Ureter (tissue), 1 donor: ENCODE measurements at regions not wholly inside any gene's neighbourhood (a gene's known extent, or its start where the extent isn't known, plus 50 kb on each side); places are given as distances from the start of the nearest gene placed in this dataset.

Experiments
- DNase-seq: peaks from one replicate; pipeline ENCODE4 v3.0.0-alpha.2; 2020; ENCODE audit warnings: low spot score
- donor health status: DM: yes; HTN: yes; CAD: no.

- DNase-seq, result no peak
These were observed 56.3 kb upstream of the ADAMTS5 start for GRCh38 chr21:27023186-27023585.

- no peak for DNase-seq
These were observed 54.9 kb upstream of the ADAMTS5 start for GRCh38 chr21:27021801-27022200.

- no peak for DNase-seq
These were observed 54.2 kb upstream of the ADAMTS5 start for GRCh38 chr21:27021046-27021445.

GRCh38 chr21:27017246-27017645 lies 50.4 kb upstream of the ADAMTS5 start:
- DNase-seq, result no peak
